ENCODE measurements at regions not wholly inside any gene's neighbourhood (a gene's known extent, or its start where the extent isn't known, plus 50 kb on each side); places are given as distances from the start of the nearest gene placed in this dataset.

- DNase-seq (ENCODE audit: low spot score), result no peak
- Histone ChIP-seq H3K27me3 (ENCODE audit: control insufficient read depth in 4 of 4, insufficient read depth in 4 of 4, low read length in 3 of 4) (no peaks in the 10 kb centered on the region), H3K36me3 (ENCODE audit: control insufficient read depth in 4 of 4, insufficient read depth in 3 of 4, low read depth in 1 of 4, low read length in 3 of 4) (no peaks in the 10 kb centered on the region), H3K4me1 (ENCODE audit: control insufficient read depth in 4 of 4, insufficient read depth in 4 of 4, low read length in 3 of 4) (no peaks in the 10 kb centered on the region), H3K27ac (ENCODE audit: low read depth in 1 of 2, low read length in 2 of 2) (no peak overlapping the region), H3K9me3 (ENCODE audit: control insufficient read depth in 4 of 4, low read length in 3 of 4) (no peaks in the 10 kb centered on the region), H3K9ac (ENCODE audit: low read depth in 1 of 2, low read length in 2 of 2) (no peak overlapping the region), H3K4me3 (ENCODE audit: low read depth in 1 of 3, low read length in 3 of 3) (no peak overlapping the region)
- 75% methylated on average over 4 of the region's 4 CpGs for WGBS
- TF ChIP-seq TAF1 (conservative IDR thresholded peaks at IDR 0.05) (no peak), FOXA1 (IDR thresholded peaks at IDR 0.05) (no peak), RAD21 (IDR thresholded peaks at IDR 0.05) (no peak), YY1 (IDR thresholded peaks at IDR 0.05) (no peak), HNF4G (IDR thresholded peaks at IDR 0.05) (no peak), SP1 (IDR thresholded peaks at IDR 0.05) (no peak), GABPA (IDR thresholded peaks at IDR 0.05 in 1 of 2, conservative IDR thresholded peaks at IDR 0.05 in 1 of 2) (no peak), CTCF (IDR thresholded peaks at IDR 0.05; ENCODE audit: low read depth, low read length, missing input control) (no peak), REST (IDR thresholded peaks at IDR 0.05) (no peak), HNF4A (conservative IDR thresholded peaks at IDR 0.05) (no peak), ATF3 (IDR thresholded peaks at IDR 0.05) (no peak), NR2F2 (IDR thresholded peaks at IDR 0.05) (no peak)
- TF ChIP-seq, protein P1, sequence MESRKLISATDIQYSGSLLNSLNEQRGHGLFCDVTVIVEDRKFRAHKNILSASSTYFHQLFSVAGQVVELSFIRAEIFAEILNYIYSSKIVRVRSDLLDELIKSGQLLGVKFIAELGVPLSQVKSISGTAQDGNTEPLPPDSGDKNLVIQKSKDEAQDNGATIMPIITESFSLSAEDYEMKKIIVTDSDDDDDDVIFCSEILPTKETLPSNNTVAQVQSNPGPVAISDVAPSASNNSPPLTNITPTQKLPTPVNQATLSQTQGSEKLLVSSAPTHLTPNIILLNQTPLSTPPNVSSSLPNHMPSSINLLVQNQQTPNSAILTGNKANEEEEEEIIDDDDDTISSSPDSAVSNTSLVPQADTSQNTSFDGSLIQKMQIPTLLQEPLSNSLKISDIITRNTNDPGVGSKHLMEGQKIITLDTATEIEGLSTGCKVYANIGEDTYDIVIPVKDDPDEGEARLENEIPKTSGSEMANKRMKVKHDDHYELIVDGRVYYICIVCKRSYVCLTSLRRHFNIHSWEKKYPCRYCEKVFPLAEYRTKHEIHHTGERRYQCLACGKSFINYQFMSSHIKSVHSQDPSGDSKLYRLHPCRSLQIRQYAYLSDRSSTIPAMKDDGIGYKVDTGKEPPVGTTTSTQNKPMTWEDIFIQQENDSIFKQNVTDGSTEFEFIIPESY (IDR thresholded peaks at IDR 0.05), result no peak
Observed at GRCh38 chr10:43931308-43931930, 282.7 kb upstream of the ZNF32 start.

DNA sequence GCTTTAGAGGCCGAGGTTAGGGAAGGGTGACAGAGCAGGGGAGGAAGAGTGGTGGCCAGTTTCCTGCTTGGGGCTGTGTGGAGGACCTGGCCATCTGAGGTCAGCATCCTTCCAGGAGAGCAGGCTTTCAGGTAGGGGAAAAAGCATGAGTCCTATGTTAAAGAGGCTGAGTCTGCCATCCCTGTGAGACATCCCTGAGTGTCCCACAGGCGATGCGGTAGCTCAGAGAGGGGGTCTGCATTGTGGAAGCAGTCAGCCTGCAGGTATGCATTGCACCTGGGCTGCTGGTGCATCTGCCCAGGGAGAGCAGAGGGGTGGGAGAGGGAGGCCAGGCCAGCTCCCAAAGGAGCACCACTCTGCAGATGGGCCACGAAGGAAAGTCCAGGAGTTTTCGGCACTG, 282.1 kb upstream of the ZNF32 start:
- DNase-seq (ENCODE audit: low spot score), result no peak
- WGBS, result 93% methylated on average over 5 of the region's 5 CpGs
- Histone ChIP-seq H3K27me3 (ENCODE audit: control insufficient read depth in 4 of 4, insufficient read depth in 4 of 4, low read length in 3 of 4) (no peaks in the 10 kb centered on the region), H3K4me3 (ENCODE audit: low read depth in 1 of 3, low read length in 3 of 3) (no peak overlapping the region), H3K4me1 (ENCODE audit: control insufficient read depth in 4 of 4, insufficient read depth in 4 of 4, low read length in 3 of 4) (no peaks in the 10 kb centered on the region), H3K9ac (ENCODE audit: low read depth in 1 of 2, low read length in 2 of 2) (no peak overlapping the region), H3K27ac (ENCODE audit: low read depth in 1 of 2, low read length in 2 of 2) (no peak overlapping the region), H3K9me3 (ENCODE audit: control insufficient read depth in 4 of 4, low read length in 3 of 4) (no peaks in the 10 kb centered on the region), H3K36me3 (ENCODE audit: control insufficient read depth in 4 of 4, insufficient read depth in 3 of 4, low read depth in 1 of 4, low read length in 3 of 4) (no peaks in the 10 kb centered on the region)
- TF ChIP-seq RAD21 (IDR thresholded peaks at IDR 0.05) (no peak), FOXA2 (IDR thresholded peaks at IDR 0.05) (no peak)

All from liver (tissue), 8 donors.